Right lobe of liver (tissue), 6 donors: ENCODE measurements at regions not wholly inside any gene's neighbourhood (a gene's known extent, or its start where the extent isn't known, plus 50 kb on each side); places are given as distances from the start of the nearest gene placed in this dataset.
A peak's percentile ranks its signal among the peaks of the same experiment; 100 is the strongest.

Source experiments
- ATAC-seq, 4 donors: fragments of 200-7000 bp; cut with Tn5 transposase; one replicate each; pipeline ENCODE4 v1.9.1; 2020; ENCODE audit warnings: mild to moderate bottlenecking in 4 of 4, moderate library complexity in 4 of 4
- DNase-seq, 3 donors: peaks; one replicate each; pipeline ENCODE4 v3.0.0-alpha.2; 2020
- H3K27ac ChIP-seq, 3 donors: fragments of 200-600 bp; one replicate each; pipeline ENCODE4 v1.8.0; 2022
- H3K27me3 ChIP-seq, 2 donors: fragments of 200-600 bp; one replicate each; pipeline ENCODE4 v1.8.0; 2022
- H3K36me3 ChIP-seq, 4 donors: fragments of 200-600 bp; sonication (generic) in 1 of 4; one replicate each; pipeline versions ENCODE4 v1.5.1 to v1.8.0; 2017 to 2022; ENCODE audit warnings: control low read depth in 1 of 4
- H3K4me1 ChIP-seq, 4 donors: fragments of 200-600 bp; sonication (generic) in 1 of 4; one replicate each; pipeline versions ENCODE4 v1.5.1 to v1.8.0; 2017 to 2022; ENCODE audit warnings: control low read depth in 1 of 4
- H3K4me3 ChIP-seq, 3 donors: fragments of 200-600 bp; one replicate each; pipeline ENCODE4 v1.8.0; 2022
- H3K9me3 ChIP-seq, 4 donors: fragments of 200-600 bp; sonication (generic) in 1 of 4; one replicate each; pipeline versions ENCODE4 v1.5.1 to v1.8.0; 2017 to 2022; ENCODE audit warnings: control low read depth in 1 of 4
- CTCF ChIP-seq, 4 donors: fragments of 200-600 bp in 3 of 4; fragments of 450-650 bp in 1 of 4; IDR thresholded peaks; one replicate each; pipeline versions ENCODE4 v1.5.1 to v1.8.0; 2016 to 2022; ENCODE audit warnings: antibody characterized with exemption in 4 of 4, mild to moderate bottlenecking in 2 of 4
- POLR2A ChIP-seq: fragments of 450-650 bp; IDR thresholded peaks from one replicate; pipeline ENCODE4 v1.6.1; 2017; ENCODE audit warnings: antibody characterized with exemption, mild to moderate bottlenecking
- WGBS: methylation state at CpG from one replicate; pipeline ENCODE4 v1.1.6; 2018; ENCODE audit warnings: low coverage, low lambda C conversion rate; ENCODE audit not compliant: insufficient coverage; ENCODE audit errors: missing lambda C conversion rate; 5-methylcytosine and 5-hydroxymethylcytosine counted together
- intact Hi-C, 2 donors: fragments of 100-400 bp; cut with DNase I; formaldehyde crosslinking; loops; one replicate each; pipeline versions ENCODE4 v1.11.2 to v1.14.1; 2022
- donor health status: DM: no; HTN: yes; CAD: no.
- donor health status: DM: no; HTN: no; CAD: no.
- donor health status: DM: no; HTN: no; CAD: no.
- donor health status: DM: no; HTN: yes; CAD: no.
- donor health status: DM: no; HTN: yes; CAD: no.

GRCh38 chrX:13140007-13140406 is 95.6 kb upstream of the FAM9C start:
- DNase-seq (no peak), ATAC-seq (no peak)
- no peaks in the 10 kb centered on the region for H3K4me1 ChIP-seq
- no peaks in the 10 kb centered on the region for H3K27me3 ChIP-seq
- intact Hi-C loops: no loop called here
- H3K27ac ChIP-seq: no peak overlapping the region
- TF ChIP-seq POLR2A (no peak), CTCF (IDR thresholded peaks at IDR 0.05) (no peak)
- 100% methylated on average over 1 of the region's 5 CpGs for WGBS
- no peaks in the 10 kb centered on the region for H3K36me3 ChIP-seq
- no peaks in the 10 kb centered on the region for H3K9me3 ChIP-seq
- H3K4me3 ChIP-seq: no peak overlapping the region

DNA sequence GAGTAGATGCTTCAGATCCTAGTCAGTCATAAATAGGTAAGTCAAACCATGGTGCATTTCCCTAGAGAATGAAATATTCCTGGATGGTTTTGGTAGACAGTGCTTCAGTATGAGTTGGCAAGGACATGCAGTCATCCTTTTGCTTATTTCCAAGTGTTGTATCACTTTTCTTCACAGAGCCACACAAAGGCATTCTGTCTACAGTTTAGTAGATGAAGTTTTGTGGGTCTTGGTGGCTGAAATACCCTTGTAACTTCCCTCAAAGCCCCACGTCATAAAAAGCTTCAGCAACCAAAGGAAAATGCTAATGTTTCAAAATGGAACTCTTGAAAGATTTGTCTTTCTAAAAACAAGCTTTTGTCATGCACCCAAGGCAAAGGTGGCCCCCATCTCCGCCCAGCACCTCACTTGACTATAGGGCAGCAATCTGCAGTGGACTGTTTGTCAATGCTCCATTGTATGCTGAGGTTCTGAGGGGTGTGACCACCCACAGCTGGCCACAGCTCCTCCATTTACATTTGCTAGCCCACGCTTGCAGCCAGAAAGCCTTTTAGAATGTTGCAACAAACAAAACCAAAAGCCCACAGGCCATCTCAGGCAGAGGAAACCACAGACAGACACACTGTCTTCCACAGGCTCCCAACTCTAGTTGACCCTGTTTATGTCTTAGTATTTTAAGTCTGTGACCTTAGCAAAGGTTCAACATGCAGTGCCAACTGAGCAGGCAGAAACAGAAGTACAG is 87.1 kb upstream of the FAM9C start:
- H3K4me1 ChIP-seq: no peaks in the 10 kb centered on the region
- intact Hi-C loops: no loop called here
- ATAC-seq: peak; percentile 37 to 70 (median 46)
- H3K27ac ChIP-seq: no peak overlapping the region
- no peaks in the 10 kb centered on the region for H3K36me3 ChIP-seq
- H3K9me3 ChIP-seq: no peaks in the 10 kb centered on the region
- H3K27me3 ChIP-seq: no peaks in the 10 kb centered on the region
- TF ChIP-seq CTCF (IDR thresholded peaks at IDR 0.05): no peak
- TF ChIP-seq POLR2A: no peak
- no peak for DNase-seq
- WGBS: 80% methylated on average over 2 of the region's 3 CpGs
- H3K4me3 ChIP-seq: no peak overlapping the region

DNA sequence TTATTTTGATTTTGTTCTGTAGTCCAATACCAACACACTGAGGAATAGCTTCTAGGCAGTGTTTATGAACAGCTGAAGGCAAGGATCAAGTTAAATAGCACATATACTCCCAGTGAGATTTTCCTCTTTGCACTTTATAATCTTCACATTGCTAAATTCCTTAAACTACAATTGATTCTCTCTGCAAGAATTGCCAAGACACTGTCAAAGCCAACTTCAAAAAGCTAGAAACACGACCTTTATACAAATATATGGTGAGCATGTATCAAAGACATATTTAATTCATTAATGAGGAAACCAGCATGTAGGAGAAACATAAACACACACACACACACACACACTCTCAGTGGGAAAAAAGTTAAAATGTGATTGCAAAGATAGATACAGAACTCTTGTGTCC is 86.4 kb upstream of the FAM9C start:
- 41% methylated on average over 1 of the region's 1 CpG for WGBS
- Histone ChIP-seq H3K4me3 (no peak overlapping the region), H3K36me3 (no peaks in the 10 kb centered on the region), H3K27me3 (no peaks in the 10 kb centered on the region), H3K27ac (no peak overlapping the region), H3K9me3 (no peaks in the 10 kb centered on the region), H3K4me1 (peaks cover 0 to under 1% (median 0%) of the 10 kb centered on the region in 4 donors)
- intact Hi-C loops: no loop called here
- no peak for TF ChIP-seq CTCF (IDR thresholded peaks at IDR 0.05)
- no peak for TF ChIP-seq POLR2A
- no peak for ATAC-seq
- no peak for DNase-seq

DNA sequence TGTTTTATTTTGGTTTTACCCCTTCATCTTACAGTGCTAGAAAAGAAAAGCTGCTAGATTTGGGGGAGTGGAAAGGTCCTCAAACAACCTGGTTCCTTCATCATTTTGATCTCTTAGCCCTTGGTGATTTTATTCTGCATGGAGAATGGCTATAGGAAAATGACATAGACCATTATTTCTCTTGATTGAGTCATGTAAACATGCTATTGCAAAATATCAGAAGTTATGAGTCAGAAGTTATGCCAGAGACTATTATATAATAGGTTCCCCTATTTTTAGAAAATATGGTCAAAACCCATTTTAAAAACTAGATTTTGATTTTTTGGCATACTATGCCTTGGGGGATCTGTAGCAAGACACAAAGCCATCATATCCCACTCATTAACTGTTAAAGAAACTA is 83.7 kb upstream of the FAM9C start:
- peak in 1 of 4 donors; percentile 13 for ATAC-seq
- no peaks in the 10 kb centered on the region for H3K36me3 ChIP-seq
- H3K9me3 ChIP-seq: no peaks in the 10 kb centered on the region
- no peak overlapping the region for H3K27ac ChIP-seq
- no peak for DNase-seq
- no peaks in the 10 kb centered on the region for H3K27me3 ChIP-seq
- no peak overlapping the region for H3K4me3 ChIP-seq
- intact Hi-C loops: no loop called here
- peaks cover 0 to 22% (median 9%) of the 10 kb centered on the region in 4 donors for H3K4me1 ChIP-seq
- TF ChIP-seq POLR2A (no peak), CTCF (IDR thresholded peaks at IDR 0.05) (no peak)

GRCh38 chrX:13126775-13127174 is 82.4 kb upstream of the FAM9C start:
- H3K36me3 ChIP-seq: no peaks in the 10 kb centered on the region
- H3K9me3 ChIP-seq: no peaks in the 10 kb centered on the region
- H3K4me3 ChIP-seq: no peak overlapping the region
- no peak overlapping the region for H3K27ac ChIP-seq
- WGBS: 79% methylated on average over 3 of the region's 3 CpGs
- H3K4me1 ChIP-seq: peaks cover 0 to 36% (median 16%) of the 10 kb centered on the region in 4 donors
- no peaks in the 10 kb centered on the region for H3K27me3 ChIP-seq
- intact Hi-C loops: no loop called here
- no peak for ATAC-seq
- DNase-seq: no peak
- TF ChIP-seq CTCF (IDR thresholded peaks at IDR 0.05) (no peak), POLR2A (no peak)
